Prostate gland (tissue), 2 donors: ENCODE measurements at regions not wholly inside any gene's neighbourhood (a gene's known extent, or its start where the extent isn't known, plus 50 kb on each side); places are given as distances from the start of the nearest gene placed in this dataset.

Experiments
- CTCF ChIP-seq, 4 experiments: fragments of 200-600 bp in 2 of 4; fragments of 450-650 bp in 2 of 4; sonication (generic) in 2 of 4; IDR thresholded peaks; 1 replicate in 3 of 4; 2 replicates in 1 of 4; pipeline ENCODE4 v1.5.1; 2016 to 2019; ENCODE audit warnings: antibody characterized with exemption in 4 of 4, mild to moderate bottlenecking in 2 of 4, moderate library complexity in 2 of 4
- POLR2A ChIP-seq: fragments of 450-650 bp; IDR thresholded peaks from one replicate; pipeline ENCODE4 v1.6.1; 2016; ENCODE audit warnings: antibody characterized with exemption, mild to moderate bottlenecking

GRCh38 chr6:92292067-92292466 is 1127.3 kb downstream of the EPHA7 start:
- TF ChIP-seq CTCF (IDR thresholded peaks at IDR 0.05) (no peak), POLR2A (no peak)
